SK-N-SH (cell line): ENCODE measurements at regions not wholly inside any gene's neighbourhood (a gene's known extent, or its start where the extent isn't known, plus 50 kb on each side); places are given as distances from the start of the nearest gene placed in this dataset.

Experiments
- CTCF ChIA-PET: fragments of 300-600, 350-600 bp; formaldehyde crosslinking; extraction: SDS; loops from one replicate; lab custom pipeline; 2021; lab: Yijun Ruan, JAX
- POLR2A ChIA-PET: fragments of 350-600 bp; sonication (Branson Sonifier 250); formaldehyde crosslinking; extraction: SDS; loops from one replicate; lab custom pipeline; 2020; ENCODE audit warnings: antibody characterized with exemption, inconsistent platforms; lab: Yijun Ruan, JAX
- DNase-seq: peaks from one replicate; pipeline ENCODE4 v3.0.0; 2012
- H2AFZ ChIP-seq: fragments of 200-600 bp; sonication (generic); 2 replicates; pipeline ENCODE4 v1.8.1; 2016; ENCODE audit warnings: antibody characterized with exemption, mild to moderate bottlenecking, low read depth
- H3F3A ChIP-seq: fragments of 200-600 bp; sonication (generic); replicated peaks from 2 replicates; pipeline ENCODE3; 2016; ENCODE audit warnings: antibody characterized with exemption, mild to moderate bottlenecking; ENCODE audit not compliant: insufficient read depth
- H3K27ac ChIP-seq, 2 experiments: fragments of 200-500 bp in 1 of 2; fragments of 200-600 bp in 1 of 2; sonication (Bioruptor generic) in 1 of 2; sonication (generic), shearing (Covaris generic) in 1 of 2; 2 replicates each; pipeline versions ENCODE4 v1.5.1 to v1.6.1; 2014 to 2016; ENCODE audit warnings: low read depth in 2 of 2, inconsistent platforms in 1 of 2, low read length in 1 of 2, mild to moderate bottlenecking in 1 of 2, mixed read lengths in 1 of 2
- H3K27me3 ChIP-seq: fragments of 200-600 bp; sonication (generic), shearing (Covaris generic); 2 replicates; pipeline ENCODE4 v1.6.1; 2016; ENCODE audit warnings: mixed run types; ENCODE audit not compliant: insufficient read depth
- H3K36me3 ChIP-seq, 2 experiments: fragments of 200-500 bp in 1 of 2; fragments of 200-600 bp in 1 of 2; sonication (Bioruptor generic) in 1 of 2; sonication (generic) in 1 of 2; replicated peaks in 1 of 2; 2 replicates each; pipeline versions ENCODE3 to v1.5.1; 2014 to 2016; ENCODE audit warnings: low read length in 1 of 2, mild to moderate bottlenecking in 1 of 2; ENCODE audit not compliant: insufficient read depth in 2 of 2, control insufficient read depth in 1 of 2
- H3K4me1 ChIP-seq, 2 experiments: fragments of 200-500 bp in 1 of 2; fragments of 200-600 bp in 1 of 2; sonication (Bioruptor generic) in 1 of 2; sonication (generic), shearing (Covaris generic) in 1 of 2; 2 replicates each; pipeline versions ENCODE4 v1.5.1 to v1.6.1; 2014 to 2016; ENCODE audit warnings: low read depth in 1 of 2, low read length in 1 of 2, mixed run types in 1 of 2; ENCODE audit not compliant: insufficient read depth in 2 of 2, control insufficient read depth in 1 of 2
- H3K4me2 ChIP-seq: fragments of 200-600 bp; sonication (generic), shearing (Covaris generic); 2 replicates; pipeline ENCODE4 v1.6.1; 2017; ENCODE audit warnings: mixed run types
- H3K4me3 ChIP-seq, 2 experiments: fragments of 200-500 bp in 1 of 2; fragments of 200-600 bp in 1 of 2; sonication (Bioruptor generic) in 1 of 2; sonication (generic), shearing (Covaris generic) in 1 of 2; 2 replicates each; pipeline versions ENCODE4 v1.5.1 to v1.8.1; 2014 to 2016; ENCODE audit warnings: low read depth in 2 of 2, inconsistent platforms in 1 of 2, low read length in 1 of 2, mild to moderate bottlenecking in 1 of 2, mixed read lengths in 1 of 2, moderate library complexity in 1 of 2
- H3K79me2 ChIP-seq: fragments of 200-600 bp; sonication (generic); 2 replicates; pipeline ENCODE4 v1.8.1; 2017; ENCODE audit warnings: mild to moderate bottlenecking; ENCODE audit not compliant: insufficient read depth
- H3K9ac ChIP-seq: fragments of 200-600 bp; sonication (generic); 2 replicates; pipeline ENCODE4 v1.6.1; 2017; ENCODE audit warnings: mixed run types
- H3K9me2 ChIP-seq: fragments of 200-600 bp; sonication (generic); 2 replicates; pipeline ENCODE4 v1.6.1; 2017; ENCODE audit warnings: mixed run types
- H3K9me3 ChIP-seq: fragments of 200-600 bp; sonication (generic); 2 replicates; pipeline ENCODE4 v1.6.1; 2017; ENCODE audit warnings: mixed run types, mild to moderate bottlenecking, moderate library complexity
- H4K20me1 ChIP-seq: fragments of 200-600 bp; sonication (generic); 2 replicates; pipeline ENCODE4 v1.6.1; 2017; ENCODE audit warnings: mild to moderate bottlenecking, mixed run types; ENCODE audit not compliant: insufficient read depth
- ELF1 ChIP-seq: IDR thresholded peaks from 2 replicates; pipeline ENCODE4 v1.4.0; 2012
- FOSL2 ChIP-seq: IDR thresholded peaks from 2 replicates; pipeline ENCODE4 v1.4.0; 2012; ENCODE audit warnings: low read depth, mild to moderate bottlenecking, moderate library complexity, borderline replicate concordance
- FOXJ3 ChIP-seq: sonication (generic); formaldehyde crosslinking; IDR thresholded peaks from 2 replicates; pipeline ENCODE4 v1.5.1; 2020; ENCODE audit warnings: mild to moderate bottlenecking, missing genetic modification reagents
- GABPA ChIP-seq: IDR thresholded peaks from 2 replicates; pipeline ENCODE4 v1.4.0; 2012; ENCODE audit warnings: low read depth, mild to moderate bottlenecking
- GATA2 ChIP-seq: sonication (generic); formaldehyde crosslinking; IDR thresholded peaks from 2 replicates; pipeline ENCODE4 v1.5.0; 2020; ENCODE audit warnings: mild to moderate bottlenecking, missing genetic modification reagents
- JUND ChIP-seq: IDR thresholded peaks from 2 replicates; pipeline ENCODE4 v1.4.0; 2012
- MEF2A ChIP-seq: IDR thresholded peaks from 2 replicates; pipeline ENCODE4 v1.4.0; 2012; ENCODE audit warnings: low read depth, borderline replicate concordance
- MXI1 ChIP-seq: IDR thresholded peaks from 2 replicates; pipeline ENCODE4 v1.6.1; 2012; ENCODE audit warnings: mild to moderate bottlenecking, low read depth, low read length, improper control_type of control experiment
- NFIC ChIP-seq: IDR thresholded peaks from 2 replicates; pipeline ENCODE4 v1.4.0; 2012; ENCODE audit warnings: borderline replicate concordance
- NRF1 ChIP-seq: IDR thresholded peaks from 2 replicates; pipeline ENCODE4 v1.6.1; 2012; ENCODE audit warnings: low read depth, mild to moderate bottlenecking, low read length
- PBX3 ChIP-seq: IDR thresholded peaks from 2 replicates; pipeline ENCODE4; 2012
- POLR2AphosphoS5 ChIP-seq: IDR thresholded peaks from 2 replicates; pipeline ENCODE4 v1.6.1; 2012; ENCODE audit warnings: low read depth, low read length
- RAD21 ChIP-seq: IDR thresholded peaks from 2 replicates; pipeline ENCODE4 v1.6.1; 2012; ENCODE audit warnings: mild to moderate bottlenecking, low read length
- RCOR1 ChIP-seq: fragments of 150-350 bp; IDR thresholded peaks from 2 replicates; pipeline ENCODE4 v1.6.1; 2017; ENCODE audit warnings: antibody characterized with exemption, low read length
- RXRA ChIP-seq: IDR thresholded peaks from 2 replicates; pipeline ENCODE4 v1.4.0; 2012; ENCODE audit warnings: low read depth, mild to moderate bottlenecking, borderline replicate concordance
- TCF12 ChIP-seq: IDR thresholded peaks from 2 replicates; pipeline ENCODE4 v1.4.0; 2012
- USF1 ChIP-seq: IDR thresholded peaks from 2 replicates; pipeline ENCODE4 v1.4.0; 2012; ENCODE audit warnings: low read depth, borderline replicate concordance
- WGBS: methylation state at CpG from one replicate; pipeline ENCODE4 v1.1.6; 2017; ENCODE audit warnings: low lambda C conversion rate; 5-methylcytosine and 5-hydroxymethylcytosine counted together
- TF ChIP-seq, protein P1 (sequence below): fragments of 150-350 bp; IDR thresholded peaks from 2 replicates; pipeline ENCODE4 v1.6.1; 2016; ENCODE audit warnings: mild to moderate bottlenecking, low read depth, low read length
- TF ChIP-seq, protein P2 (sequence below): IDR thresholded peaks from 2 replicates; pipeline ENCODE4 v1.4.0; 2012; ENCODE audit warnings: low read depth
- TF ChIP-seq, protein P3 (sequence below): fragments of 150-350 bp; IDR thresholded peaks from 2 replicates; pipeline ENCODE4 v1.6.1; 2017; ENCODE audit warnings: antibody characterized with exemption, low read length, low read depth, borderline replicate concordance

- no peaks in the 10 kb centered on the region for H3K27me3 ChIP-seq
- no peaks in the 10 kb centered on the region for H3K79me2 ChIP-seq
- H3K9ac ChIP-seq, result no peak overlapping the region
- no peaks in the 10 kb centered on the region for H3K9me3 ChIP-seq
- POLR2A ChIA-PET, result no interaction called here
- H3K36me3 ChIP-seq, result no peaks in the 10 kb centered on the region
- no peak overlapping the region for H2AFZ ChIP-seq
- 74% methylated on average over 3 of the region's 3 CpGs for WGBS
- no peak overlapping the region for H3K27ac ChIP-seq
- no peaks in the 10 kb centered on the region for H4K20me1 ChIP-seq
- no peak overlapping the region for H3K4me3 ChIP-seq
- H3F3A ChIP-seq, result no peaks in the 10 kb centered on the region
- CTCF ChIA-PET, result no interaction called here
- no peak for TF ChIP-seq PBX3
- TF ChIP-seq NRF1, result no peak
- TF ChIP-seq, protein P1, sequence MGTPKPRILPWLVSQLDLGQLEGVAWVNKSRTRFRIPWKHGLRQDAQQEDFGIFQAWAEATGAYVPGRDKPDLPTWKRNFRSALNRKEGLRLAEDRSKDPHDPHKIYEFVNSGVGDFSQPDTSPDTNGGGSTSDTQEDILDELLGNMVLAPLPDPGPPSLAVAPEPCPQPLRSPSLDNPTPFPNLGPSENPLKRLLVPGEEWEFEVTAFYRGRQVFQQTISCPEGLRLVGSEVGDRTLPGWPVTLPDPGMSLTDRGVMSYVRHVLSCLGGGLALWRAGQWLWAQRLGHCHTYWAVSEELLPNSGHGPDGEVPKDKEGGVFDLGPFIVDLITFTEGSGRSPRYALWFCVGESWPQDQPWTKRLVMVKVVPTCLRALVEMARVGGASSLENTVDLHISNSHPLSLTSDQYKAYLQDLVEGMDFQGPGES, result no peak
- no peak for TF ChIP-seq GABPA
- no peak for TF ChIP-seq MXI1
- TF ChIP-seq RCOR1, result no peak
- TF ChIP-seq, protein P2, sequence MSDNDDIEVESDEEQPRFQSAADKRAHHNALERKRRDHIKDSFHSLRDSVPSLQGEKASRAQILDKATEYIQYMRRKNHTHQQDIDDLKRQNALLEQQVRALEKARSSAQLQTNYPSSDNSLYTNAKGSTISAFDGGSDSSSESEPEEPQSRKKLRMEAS, result no peak
- TF ChIP-seq RAD21, result no peak
- no peak for TF ChIP-seq GATA2
- TF ChIP-seq, protein P3, sequence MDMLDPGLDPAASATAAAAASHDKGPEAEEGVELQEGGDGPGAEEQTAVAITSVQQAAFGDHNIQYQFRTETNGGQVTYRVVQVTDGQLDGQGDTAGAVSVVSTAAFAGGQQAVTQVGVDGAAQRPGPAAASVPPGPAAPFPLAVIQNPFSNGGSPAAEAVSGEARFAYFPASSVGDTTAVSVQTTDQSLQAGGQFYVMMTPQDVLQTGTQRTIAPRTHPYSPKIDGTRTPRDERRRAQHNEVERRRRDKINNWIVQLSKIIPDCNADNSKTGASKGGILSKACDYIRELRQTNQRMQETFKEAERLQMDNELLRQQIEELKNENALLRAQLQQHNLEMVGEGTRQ, result no peak
- no peak for TF ChIP-seq NFIC
- TF ChIP-seq JUND, result no peak
- no peak for TF ChIP-seq POLR2AphosphoS5
- TF ChIP-seq TCF12, result no peak
- no peak for TF ChIP-seq MEF2A
- no peak for TF ChIP-seq FOSL2
- no peak for TF ChIP-seq USF1
- TF ChIP-seq FOXJ3 (CRISPR knock-in tag), result no peak
- TF ChIP-seq ELF1, result no peak
- no peak for TF ChIP-seq RXRA
- no peak for DNase-seq
- H3K4me2 ChIP-seq, result no peak overlapping the region
- no peaks in the 10 kb centered on the region for H3K9me2 ChIP-seq
- peaks cover 0 to 2% of the 10 kb centered on the region in 2 experiments; a peak in 2 of 4 replicates for H3K4me1 ChIP-seq
Observed at GRCh38 chr1:188763541-188763940, 1714.1 kb downstream of the BRINP3 start.
